ENCODE measurements at regions not wholly inside any gene's neighbourhood (a gene's known extent, or its start where the extent isn't known, plus 50 kb on each side); places are given as distances from the start of the nearest gene placed in this dataset.
"Not testable (repeated sequence)": the region's sequence is repeated elsewhere in the genome, so short reads cannot be mapped to it uniquely, and the experiment has no call there.

DNA sequence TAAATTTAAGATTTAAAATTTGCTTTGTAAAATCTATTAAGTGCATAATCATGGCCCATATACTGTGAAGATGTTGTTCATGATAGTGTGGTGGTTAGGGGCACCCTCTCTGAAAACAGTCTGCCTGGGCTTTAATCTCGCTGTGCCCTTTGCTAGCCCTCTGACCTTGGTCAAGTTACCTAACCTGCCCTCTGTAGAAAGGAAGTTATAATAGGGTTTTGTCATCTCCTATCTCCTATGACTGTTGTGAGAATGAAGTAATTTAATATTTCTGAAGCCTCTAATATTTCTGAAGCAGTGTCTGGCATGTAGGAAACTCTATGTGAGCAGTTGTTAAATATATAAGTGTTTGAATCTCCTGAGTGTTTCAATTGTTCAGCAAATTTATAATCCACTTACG lies 116.6 kb upstream of the IVNS1ABP start:
- Histone ChIP-seq H3K9me3 (ENCODE audit: control insufficient read depth in 1 of 2, low read length in 2 of 2) (peaks cover 0 to 6% of the 10 kb centered on the region in 2 donors), H3K4me3 (ENCODE audit: low read depth in 1 of 2, low read length in 2 of 2) (no peak overlapping the region), H3K9ac (ENCODE audit: low read depth in 1 of 2, low read length in 2 of 2) (no peak overlapping the region), H3K27me3 (ENCODE audit: control insufficient read depth in 1 of 2, insufficient read depth in 2 of 2, low read length in 2 of 2) (no peaks in the 10 kb centered on the region), H3K4me1 (ENCODE audit: control insufficient read depth in 1 of 2, insufficient read depth in 2 of 2, low read length in 2 of 2) (peaks cover 0 to 6% of the 10 kb centered on the region in 2 donors), H3K27ac (ENCODE audit: low read depth, low read length) (no peak overlapping the region), H3K36me3 (ENCODE audit: control insufficient read depth in 1 of 2, insufficient read depth in 2 of 2, low read length in 2 of 2) (no peaks in the 10 kb centered on the region)

GRCh38 chr1:185432948-185433347 lies 115.9 kb upstream of the IVNS1ABP start:
- Histone ChIP-seq H3K9me3 (ENCODE audit: control insufficient read depth in 1 of 2, low read length in 2 of 2) (peaks cover 0 to 6% of the 10 kb centered on the region in 2 donors), H3K27me3 (ENCODE audit: control insufficient read depth in 1 of 2, insufficient read depth in 2 of 2, low read length in 2 of 2) (no peaks in the 10 kb centered on the region), H3K4me1 (ENCODE audit: control insufficient read depth in 1 of 2, insufficient read depth in 2 of 2, low read length in 2 of 2) (peaks cover 0 to 6% of the 10 kb centered on the region in 2 donors), H3K9ac (ENCODE audit: low read depth in 1 of 2, low read length in 2 of 2) (no peak overlapping the region), H3K36me3 (ENCODE audit: control insufficient read depth in 1 of 2, insufficient read depth in 2 of 2, low read length in 2 of 2) (no peaks in the 10 kb centered on the region), H3K27ac (ENCODE audit: low read depth, low read length) (no peak overlapping the region), H3K4me3 (ENCODE audit: low read depth in 1 of 2, low read length in 2 of 2) (no peak overlapping the region)

GRCh38 chr1:185431612-185432011 lies 114.6 kb upstream of the IVNS1ABP start:
- no peak overlapping the region for H3K27ac ChIP-seq (ENCODE audit: low read depth, low read length)
- no peak overlapping the region for H3K9ac ChIP-seq (ENCODE audit: low read depth in 1 of 2, low read length in 2 of 2)
- H3K4me1 ChIP-seq (ENCODE audit: control insufficient read depth in 1 of 2, insufficient read depth in 2 of 2, low read length in 2 of 2): peaks cover 0 to 12% of the 10 kb centered on the region in 2 donors
- peaks cover 0 to 6% of the 10 kb centered on the region in 2 donors for H3K9me3 ChIP-seq (ENCODE audit: control insufficient read depth in 1 of 2, low read length in 2 of 2)
- no peak overlapping the region for H3K4me3 ChIP-seq (ENCODE audit: low read depth in 1 of 2, low read length in 2 of 2)
- no peaks in the 10 kb centered on the region for H3K36me3 ChIP-seq (ENCODE audit: control insufficient read depth in 1 of 2, insufficient read depth in 2 of 2, low read length in 2 of 2)
- H3K27me3 ChIP-seq (ENCODE audit: control insufficient read depth in 1 of 2, insufficient read depth in 2 of 2, low read length in 2 of 2): no peaks in the 10 kb centered on the region

- not testable (repeated sequence) for H3K9ac ChIP-seq (ENCODE audit: low read depth in 1 of 2, low read length in 2 of 2); H3K4me3 ChIP-seq (ENCODE audit: low read depth in 1 of 2, low read length in 2 of 2); H3K36me3 ChIP-seq (ENCODE audit: control insufficient read depth in 1 of 2, insufficient read depth in 2 of 2, low read length in 2 of 2); H3K27me3 ChIP-seq (ENCODE audit: control insufficient read depth in 1 of 2, insufficient read depth in 2 of 2, low read length in 2 of 2); H3K9me3 ChIP-seq (ENCODE audit: control insufficient read depth in 1 of 2, low read length in 2 of 2); H3K4me1 ChIP-seq (ENCODE audit: control insufficient read depth in 1 of 2, insufficient read depth in 2 of 2, low read length in 2 of 2); H3K27ac ChIP-seq (ENCODE audit: low read depth, low read length)
These were observed 112.6 kb upstream of the IVNS1ABP start for GRCh38 chr1:185429668-185430067.

GRCh38 chr1:185427776-185428175 lies 110.7 kb upstream of the IVNS1ABP start:
- H3K4me3 ChIP-seq (ENCODE audit: low read depth in 1 of 2, low read length in 2 of 2): no peak overlapping the region
- peaks cover 0 to 6% of the 10 kb centered on the region in 2 donors for H3K9me3 ChIP-seq (ENCODE audit: control insufficient read depth in 1 of 2, low read length in 2 of 2)
- H3K27me3 ChIP-seq (ENCODE audit: control insufficient read depth in 1 of 2, insufficient read depth in 2 of 2, low read length in 2 of 2): no peaks in the 10 kb centered on the region
- no peak overlapping the region for H3K9ac ChIP-seq (ENCODE audit: low read depth in 1 of 2, low read length in 2 of 2)
- no peaks in the 10 kb centered on the region for H3K36me3 ChIP-seq (ENCODE audit: control insufficient read depth in 1 of 2, insufficient read depth in 2 of 2, low read length in 2 of 2)
- H3K4me1 ChIP-seq (ENCODE audit: control insufficient read depth in 1 of 2, insufficient read depth in 2 of 2, low read length in 2 of 2): peaks cover 0 to 6% of the 10 kb centered on the region in 2 donors
- no peak overlapping the region for H3K27ac ChIP-seq (ENCODE audit: low read depth, low read length)

DNA sequence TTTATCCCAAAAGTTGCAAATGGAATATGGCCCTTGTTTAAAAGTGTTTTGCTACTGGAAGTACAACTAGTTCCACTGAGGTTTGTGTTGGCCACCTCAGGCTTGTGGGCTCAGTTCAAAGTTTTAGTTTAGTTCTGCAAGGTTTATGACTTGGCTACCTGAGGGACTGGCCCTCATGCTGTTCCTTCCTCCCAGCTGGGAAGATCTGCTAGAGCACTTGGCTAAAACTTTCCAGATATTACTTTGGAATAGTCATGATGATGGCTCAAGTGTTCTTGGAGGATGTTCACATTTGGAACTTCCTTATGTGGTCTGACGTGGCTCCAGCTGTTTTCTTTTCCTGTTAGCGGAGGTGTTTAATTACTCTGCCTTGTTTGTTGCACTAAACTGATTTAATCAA lies 110.2 kb upstream of the IVNS1ABP start:
- Histone ChIP-seq H3K27ac (ENCODE audit: low read depth, low read length) (no peak overlapping the region), H3K27me3 (ENCODE audit: control insufficient read depth in 1 of 2, insufficient read depth in 2 of 2, low read length in 2 of 2) (no peaks in the 10 kb centered on the region), H3K4me3 (ENCODE audit: low read depth in 1 of 2, low read length in 2 of 2) (no peak overlapping the region), H3K36me3 (ENCODE audit: control insufficient read depth in 1 of 2, insufficient read depth in 2 of 2, low read length in 2 of 2) (no peaks in the 10 kb centered on the region), H3K9me3 (ENCODE audit: control insufficient read depth in 1 of 2, low read length in 2 of 2) (peaks cover 0 to 6% of the 10 kb centered on the region in 2 donors), H3K9ac (ENCODE audit: low read depth in 1 of 2, low read length in 2 of 2) (no peak overlapping the region), H3K4me1 (ENCODE audit: control insufficient read depth in 1 of 2, insufficient read depth in 2 of 2, low read length in 2 of 2) (peaks cover 0 to 6% of the 10 kb centered on the region in 2 donors)

GRCh38 chr1:185426848-185427247 lies 109.8 kb upstream of the IVNS1ABP start:
- no peak overlapping the region for H3K27ac ChIP-seq (ENCODE audit: low read depth, low read length)
- H3K4me3 ChIP-seq (ENCODE audit: low read depth in 1 of 2, low read length in 2 of 2): no peak overlapping the region
- H3K36me3 ChIP-seq (ENCODE audit: control insufficient read depth in 1 of 2, insufficient read depth in 2 of 2, low read length in 2 of 2): no peaks in the 10 kb centered on the region
- H3K27me3 ChIP-seq (ENCODE audit: control insufficient read depth in 1 of 2, insufficient read depth in 2 of 2, low read length in 2 of 2): no peaks in the 10 kb centered on the region
- H3K9ac ChIP-seq (ENCODE audit: low read depth in 1 of 2, low read length in 2 of 2): no peak overlapping the region
- peaks cover 0 to 6% of the 10 kb centered on the region in 2 donors for H3K4me1 ChIP-seq (ENCODE audit: control insufficient read depth in 1 of 2, insufficient read depth in 2 of 2, low read length in 2 of 2)
- peaks cover 0 to 6% of the 10 kb centered on the region in 2 donors for H3K9me3 ChIP-seq (ENCODE audit: control insufficient read depth in 1 of 2, low read length in 2 of 2)

DNA sequence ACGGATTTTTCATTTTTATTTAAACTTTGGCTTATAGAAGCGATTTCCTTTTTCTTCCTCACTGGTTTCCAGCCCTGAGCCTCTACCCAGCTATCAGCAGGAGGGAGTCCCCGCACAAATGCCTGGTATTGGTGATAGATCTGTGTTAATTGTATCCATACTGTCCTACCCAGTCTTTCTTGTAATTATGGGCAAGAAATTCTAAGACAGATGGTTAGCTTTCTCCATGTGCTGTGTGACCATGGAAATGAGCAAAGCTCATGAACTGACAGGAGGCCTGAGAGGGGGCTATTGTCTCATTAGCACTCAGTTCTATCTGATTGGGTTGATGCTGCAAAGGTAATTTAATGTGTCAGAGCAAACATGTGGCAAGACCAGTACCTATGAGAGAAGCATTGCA lies 108.1 kb upstream of the IVNS1ABP start:
- Histone ChIP-seq H3K36me3 (ENCODE audit: control insufficient read depth in 1 of 2, insufficient read depth in 2 of 2, low read length in 2 of 2) (no peaks in the 10 kb centered on the region), H3K9me3 (ENCODE audit: control insufficient read depth in 1 of 2, low read length in 2 of 2) (peaks cover 0 to 6% of the 10 kb centered on the region in 2 donors), H3K9ac (ENCODE audit: low read depth in 1 of 2, low read length in 2 of 2) (no peak overlapping the region), H3K4me1 (ENCODE audit: control insufficient read depth in 1 of 2, insufficient read depth in 2 of 2, low read length in 2 of 2) (peaks cover 0 to 6% of the 10 kb centered on the region in 2 donors), H3K4me3 (ENCODE audit: low read depth in 1 of 2, low read length in 2 of 2) (no peak overlapping the region), H3K27ac (ENCODE audit: low read depth, low read length) (no peak overlapping the region), H3K27me3 (ENCODE audit: control insufficient read depth in 1 of 2, insufficient read depth in 2 of 2, low read length in 2 of 2) (no peaks in the 10 kb centered on the region)

GRCh38 chr1:185421485-185422107 lies 104.6 kb upstream of the IVNS1ABP start:
- Histone ChIP-seq H3K4me3 (ENCODE audit: low read depth in 1 of 2, low read length in 2 of 2) (no peak overlapping the region), H3K9ac (ENCODE audit: low read depth in 1 of 2, low read length in 2 of 2) (no peak overlapping the region), H3K9me3 (ENCODE audit: control insufficient read depth in 1 of 2, low read length in 2 of 2) (no peaks in the 10 kb centered on the region), H3K27me3 (ENCODE audit: control insufficient read depth in 1 of 2, insufficient read depth in 2 of 2, low read length in 2 of 2) (no peaks in the 10 kb centered on the region), H3K27ac (ENCODE audit: low read depth, low read length) (no peak overlapping the region), H3K36me3 (ENCODE audit: control insufficient read depth in 1 of 2, insufficient read depth in 2 of 2, low read length in 2 of 2) (no peaks in the 10 kb centered on the region), H3K4me1 (ENCODE audit: control insufficient read depth in 1 of 2, insufficient read depth in 2 of 2, low read length in 2 of 2) (no peaks in the 10 kb centered on the region)

- H3K4me3 ChIP-seq (ENCODE audit: low read depth in 1 of 2, low read length in 2 of 2): no peak overlapping the region
- H3K4me1 ChIP-seq (ENCODE audit: control insufficient read depth in 1 of 2, insufficient read depth in 2 of 2, low read length in 2 of 2): no peaks in the 10 kb centered on the region
- H3K9me3 ChIP-seq (ENCODE audit: control insufficient read depth in 1 of 2, low read length in 2 of 2): no peaks in the 10 kb centered on the region
- H3K9ac ChIP-seq (ENCODE audit: low read depth in 1 of 2, low read length in 2 of 2): no peak overlapping the region
- H3K27ac ChIP-seq (ENCODE audit: low read depth, low read length): no peak overlapping the region
- no peaks in the 10 kb centered on the region for H3K36me3 ChIP-seq (ENCODE audit: control insufficient read depth in 1 of 2, insufficient read depth in 2 of 2, low read length in 2 of 2)
- H3K27me3 ChIP-seq (ENCODE audit: control insufficient read depth in 1 of 2, insufficient read depth in 2 of 2, low read length in 2 of 2): no peaks in the 10 kb centered on the region
These were observed 103.6 kb upstream of the IVNS1ABP start for GRCh38 chr1:185420588-185421081.
